NCI-H748 (cell line): ENCODE measurements at regions not wholly inside any gene's neighbourhood (a gene's known extent, or its start where the extent isn't known, plus 50 kb on each side); places are given as distances from the start of the nearest gene placed in this dataset.
A peak's percentile ranks its signal among the peaks of the same experiment; 100 is the strongest.

Experiments used
- DNase-seq: peaks from one replicate; lab custom pipeline; 2025; ENCODE audit not compliant: unreplicated experiment; lab: John Stamatoyannopoulos, UW

GRCh38 chr3:162278834-162279233, 782.2 kb downstream of the OTOL1 start:
- DNase-seq, result no peak

- DNase-seq, result no peak
Measured at GRCh38 chr3:162285259-162285658, 788.7 kb downstream of the OTOL1 start.

- no peak for DNase-seq
Measured at GRCh38 chr3:162287600-162287999, 791.0 kb downstream of the OTOL1 start.

- DNase-seq, result no peak
Measured at GRCh38 chr3:162292409-162292808, 795.8 kb downstream of the OTOL1 start.

GRCh38 chr3:162295323-162295983, 798.8 kb downstream of the OTOL1 start:
- no peak for DNase-seq

- DNase-seq, result no peak
Measured at GRCh38 chr3:162302983-162303624, 806.5 kb downstream of the OTOL1 start.

GRCh38 chr3:162317046-162317445, 820.4 kb downstream of the OTOL1 start:
- DNase-seq, result no peak

- DNase-seq, result no peak
Measured at GRCh38 chr3:162328649-162329048, 832.0 kb downstream of the OTOL1 start.

GRCh38 chr3:162329514-162329913, 832.9 kb downstream of the OTOL1 start:
- DNase-seq, result no peak

GRCh38 chr3:162332344-162332743, 835.7 kb downstream of the OTOL1 start:
- no peak for DNase-seq

GRCh38 chr3:162334537-162334936, 837.9 kb downstream of the OTOL1 start:
- no peak for DNase-seq

- no peak for DNase-seq
Measured at GRCh38 chr3:162337630-162338029, 841.0 kb downstream of the OTOL1 start.

GRCh38 chr3:162338514-162338913, 841.9 kb downstream of the OTOL1 start:
- no peak for DNase-seq

GRCh38 chr3:162348912-162349311, 852.3 kb downstream of the OTOL1 start:
- DNase-seq, result peak; percentile 32

GRCh38 chr3:162353414-162353813, 856.8 kb downstream of the OTOL1 start:
- DNase-seq, result no peak

- no peak for DNase-seq
Measured at GRCh38 chr3:162354356-162354755, 857.7 kb downstream of the OTOL1 start.

- DNase-seq, result peak; percentile 39
Measured at GRCh38 chr3:162365066-162365719, 868.6 kb downstream of the OTOL1 start.

GRCh38 chr3:162366166-162366766, 869.7 kb downstream of the OTOL1 start:
- DNase-seq, result no peak

- peak; percentile 12 for DNase-seq
Measured at GRCh38 chr3:162367429-162368260, 871.0 kb downstream of the OTOL1 start.

- DNase-seq, result no peak
Measured at GRCh38 chr3:162368417-162368816, 871.8 kb downstream of the OTOL1 start.

- DNase-seq, result no peak
Measured at GRCh38 chr3:162369306-162369705, 872.7 kb downstream of the OTOL1 start.
